Vagina (tissue), 2 donors: ENCODE measurements at regions not wholly inside any gene's neighbourhood (a gene's known extent, or its start where the extent isn't known, plus 50 kb on each side); places are given as distances from the start of the nearest gene placed in this dataset.

Experiments used
- CTCF ChIP-seq, 3 experiments: fragments of 450-650 bp in 2 of 3; fragments of 200-600 bp in 1 of 3; sonication (generic) in 1 of 3; IDR thresholded peaks; one replicate each; pipeline ENCODE4 v1.5.1; 2017 to 2019; ENCODE audit warnings: antibody characterized with exemption in 3 of 3, mild to moderate bottlenecking in 2 of 3, moderate library complexity in 2 of 3
- POLR2A ChIP-seq, 2 donors: fragments of 450-650 bp; IDR thresholded peaks; one replicate each; pipeline ENCODE4 v1.6.1; 2017; ENCODE audit warnings: antibody characterized with exemption in 2 of 2, mild to moderate bottlenecking in 2 of 2, moderate library complexity in 2 of 2
- POLR2AphosphoS5 ChIP-seq, 2 donors: sonication (generic); formaldehyde crosslinking; IDR thresholded peaks; one replicate each; pipeline ENCODE4 v1.9.0; 2017; ENCODE audit warnings: antibody characterized with exemption in 2 of 2, mild to moderate bottlenecking in 2 of 2, low read depth in 1 of 2; ENCODE audit not compliant: insufficient read depth in 1 of 2

DNA sequence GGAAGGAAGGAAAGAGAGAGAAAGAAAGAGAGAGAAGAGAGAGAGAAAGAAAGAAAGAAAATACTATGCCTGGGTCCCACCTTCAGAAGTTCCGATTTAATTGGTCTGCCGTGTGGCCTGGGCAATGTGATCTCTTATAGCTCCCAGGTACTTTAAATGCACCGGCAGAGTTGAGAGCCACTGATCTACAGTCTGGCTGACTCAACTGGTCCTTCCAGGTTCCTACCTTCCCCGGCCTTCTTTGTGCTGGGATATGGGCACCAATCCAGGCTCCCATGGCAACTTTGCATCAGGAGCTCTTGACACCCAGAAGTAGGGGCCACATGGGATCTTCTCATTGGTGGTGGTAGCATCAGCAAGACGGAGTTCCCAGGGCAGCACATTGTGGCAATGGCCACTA lies 186.5 kb upstream of the ATP6AP2 start:
- TF ChIP-seq POLR2A (IDR thresholded peaks at IDR 0.05) (no peak), CTCF (IDR thresholded peaks at IDR 0.05) (no peak), POLR2AphosphoS5 (IDR thresholded peaks at IDR 0.05; ENCODE audit: insufficient read depth in 1 of 2, low read depth in 1 of 2) (no peak)
